Subcutaneous abdominal adipose tissue (tissue), 5 donors: ENCODE measurements at regions not wholly inside any gene's neighbourhood (a gene's known extent, or its start where the extent isn't known, plus 50 kb on each side); places are given as distances from the start of the nearest gene placed in this dataset.

ENCODE experiments used
- H3K27ac ChIP-seq: one replicate; pipeline ENCODE4 v1.7.0; 2013; ENCODE audit warnings: low read depth, mild to moderate bottlenecking, inconsistent platforms, low read length, moderate library complexity
- H3K27me3 ChIP-seq, 5 donors: one replicate each; pipeline ENCODE4 v1.7.0; 2013; ENCODE audit warnings: low read length in 5 of 5, inconsistent platforms in 1 of 5; ENCODE audit not compliant: control insufficient read depth in 5 of 5, insufficient read depth in 4 of 5
- H3K36me3 ChIP-seq, 5 donors: one replicate each; pipeline ENCODE4 v1.7.0; 2013; ENCODE audit warnings: low read length in 5 of 5; ENCODE audit not compliant: control insufficient read depth in 5 of 5, insufficient read depth in 5 of 5
- H3K4me1 ChIP-seq, 5 donors: one replicate each; pipeline ENCODE4 v1.7.0; 2013; ENCODE audit warnings: low read length in 5 of 5, mild to moderate bottlenecking in 3 of 5, moderate library complexity in 1 of 5; ENCODE audit not compliant: control insufficient read depth in 5 of 5, insufficient read depth in 5 of 5
- H3K4me3 ChIP-seq, 5 donors: one replicate each; pipeline ENCODE4 v1.7.0; 2013; ENCODE audit warnings: low read length in 5 of 5, low read depth in 1 of 5
- H3K9ac ChIP-seq, 5 donors: one replicate each; pipeline ENCODE4 v1.7.0; 2013; ENCODE audit warnings: low read length in 5 of 5, mild to moderate bottlenecking in 4 of 5, moderate library complexity in 3 of 5
- H3K9me3 ChIP-seq, 5 donors: one replicate each; pipeline ENCODE4 v1.7.0; 2013; ENCODE audit warnings: low read length in 5 of 5; ENCODE audit not compliant: control insufficient read depth in 5 of 5
- donor health status: healthy.
- donor health status: healthy.
- donor health status: healthy.
- donor health status: healthy.
- donor health status: healthy.

DNA sequence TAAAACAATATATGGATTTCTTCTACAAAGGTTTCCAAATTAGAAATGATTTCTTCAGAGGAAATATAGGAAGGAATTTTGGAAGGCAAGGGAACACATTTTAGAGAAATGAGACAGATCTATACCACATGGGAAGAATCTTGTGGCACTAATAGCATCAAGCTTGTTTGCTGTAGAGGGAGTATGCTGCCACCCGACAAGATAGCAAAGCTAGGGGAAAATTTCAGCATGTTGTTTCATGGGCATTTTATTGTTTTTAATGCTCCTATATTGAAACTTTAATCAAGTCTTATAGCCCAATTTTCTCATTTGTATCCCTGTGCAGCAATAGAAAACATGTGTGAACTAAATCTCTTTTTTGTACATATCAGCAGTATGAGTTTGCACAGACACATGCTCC, 551.7 kb upstream of the INTU start:
- Histone ChIP-seq H3K27me3 (no peaks in the 10 kb centered on the region), H3K36me3 (no peaks in the 10 kb centered on the region), H3K4me3 (no peak overlapping the region), H3K9me3 (no peaks in the 10 kb centered on the region), H3K4me1 (no peaks in the 10 kb centered on the region), H3K27ac (no peak overlapping the region), H3K9ac (no peak overlapping the region)

DNA sequence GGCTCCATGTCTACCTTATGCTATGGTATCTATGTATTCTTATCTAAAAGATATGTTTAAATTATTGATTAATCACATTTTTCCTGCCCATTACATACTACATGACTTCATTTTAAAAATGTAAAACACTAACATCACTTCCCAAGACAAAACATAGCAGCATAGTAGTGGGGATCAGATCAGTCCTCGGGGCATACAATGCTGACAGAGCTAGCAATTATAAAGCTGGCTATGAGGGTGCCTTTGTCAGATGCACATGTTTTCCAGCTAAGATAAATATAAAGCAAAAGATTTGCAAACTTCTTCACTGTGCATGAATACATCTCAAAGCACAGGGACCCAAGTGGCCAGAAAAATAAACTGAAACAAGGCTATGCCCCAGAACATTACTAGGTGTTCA, 549.8 kb upstream of the INTU start:
- Histone ChIP-seq H3K36me3 (no peaks in the 10 kb centered on the region), H3K4me3 (no peak overlapping the region), H3K27me3 (no peaks in the 10 kb centered on the region), H3K27ac (no peak overlapping the region), H3K9me3 (peaks cover 0 to 9% (median 4%) of the 10 kb centered on the region in 5 donors), H3K4me1 (no peaks in the 10 kb centered on the region), H3K9ac (no peak overlapping the region)

DNA sequence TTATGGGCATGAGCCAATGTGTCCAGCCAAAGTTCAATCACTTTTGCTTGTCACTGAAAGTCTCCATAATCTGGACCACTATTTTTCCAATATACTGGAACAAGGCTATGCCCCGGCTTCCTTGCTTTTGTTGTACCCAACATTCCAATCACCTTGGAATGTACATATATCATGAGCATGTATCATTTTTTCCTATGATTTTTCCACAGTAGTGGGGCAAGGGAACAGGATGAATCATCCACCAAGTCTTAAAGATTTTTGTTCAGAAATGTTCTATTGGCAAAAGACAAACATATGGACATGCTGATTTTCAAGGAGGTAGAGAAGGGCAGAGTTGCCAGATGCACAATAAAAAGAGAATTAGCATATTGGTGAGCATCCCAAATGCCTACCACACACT, 548.1 kb upstream of the INTU start:
- no peaks in the 10 kb centered on the region for H3K36me3 ChIP-seq
- H3K4me3 ChIP-seq = no peak overlapping the region
- H3K4me1 ChIP-seq = no peaks in the 10 kb centered on the region
- no peak overlapping the region for H3K27ac ChIP-seq
- no peak overlapping the region for H3K9ac ChIP-seq
- peaks cover 0 to 9% (median 4%) of the 10 kb centered on the region in 5 donors for H3K9me3 ChIP-seq
- H3K27me3 ChIP-seq = no peaks in the 10 kb centered on the region

DNA sequence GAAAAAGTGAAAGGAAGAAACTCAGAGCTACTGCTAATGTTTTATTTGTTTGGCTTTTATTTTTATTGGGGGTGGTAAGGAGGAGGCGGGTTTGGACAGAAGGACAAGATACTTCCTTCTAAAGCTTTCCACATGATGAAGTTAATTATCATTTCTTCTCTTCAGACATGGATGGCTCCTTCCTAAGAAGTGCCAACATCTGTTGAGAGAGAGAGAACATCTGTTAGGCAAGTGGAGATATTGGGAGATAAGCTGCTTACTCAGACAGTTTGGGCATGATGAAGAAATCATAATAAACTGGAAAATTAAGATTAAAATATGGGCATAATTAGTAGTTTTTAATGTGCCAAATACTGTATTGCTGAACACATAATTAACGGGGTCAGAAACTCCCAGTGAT, 535.7 kb upstream of the INTU start:
- Histone ChIP-seq H3K27ac (no peak overlapping the region), H3K9ac (no peak overlapping the region), H3K4me1 (no peaks in the 10 kb centered on the region), H3K36me3 (no peaks in the 10 kb centered on the region), H3K9me3 (peaks cover 0 to 9% (median 0%) of the 10 kb centered on the region in 5 donors), H3K4me3 (no peak overlapping the region), H3K27me3 (no peaks in the 10 kb centered on the region)

DNA sequence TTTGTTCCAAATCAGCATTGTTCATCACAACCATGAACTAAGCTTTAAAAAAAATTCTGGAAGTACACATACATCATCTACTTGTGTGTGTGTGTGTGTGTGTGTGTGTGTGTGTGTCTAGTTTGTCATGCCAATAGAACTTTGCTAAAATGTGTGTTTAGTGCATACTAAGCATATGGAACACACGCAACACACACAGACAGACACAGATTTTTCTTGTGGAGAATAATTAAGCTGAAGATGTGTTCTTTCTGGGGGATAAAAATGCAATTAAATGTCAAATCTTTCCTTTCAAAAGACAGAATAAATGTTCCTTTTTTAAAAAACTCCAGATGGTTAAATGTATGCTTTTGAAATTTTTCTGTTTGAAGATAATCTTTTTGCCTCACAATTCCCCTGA, 530.4 kb upstream of the INTU start:
- H3K9me3 ChIP-seq = peaks cover 0 to 2% (median 0%) of the 10 kb centered on the region in 5 donors
- no peak overlapping the region for H3K27ac ChIP-seq
- no peak overlapping the region for H3K9ac ChIP-seq
- H3K27me3 ChIP-seq = no peaks in the 10 kb centered on the region
- H3K4me1 ChIP-seq = no peaks in the 10 kb centered on the region
- no peaks in the 10 kb centered on the region for H3K36me3 ChIP-seq
- H3K4me3 ChIP-seq = no peak overlapping the region

DNA sequence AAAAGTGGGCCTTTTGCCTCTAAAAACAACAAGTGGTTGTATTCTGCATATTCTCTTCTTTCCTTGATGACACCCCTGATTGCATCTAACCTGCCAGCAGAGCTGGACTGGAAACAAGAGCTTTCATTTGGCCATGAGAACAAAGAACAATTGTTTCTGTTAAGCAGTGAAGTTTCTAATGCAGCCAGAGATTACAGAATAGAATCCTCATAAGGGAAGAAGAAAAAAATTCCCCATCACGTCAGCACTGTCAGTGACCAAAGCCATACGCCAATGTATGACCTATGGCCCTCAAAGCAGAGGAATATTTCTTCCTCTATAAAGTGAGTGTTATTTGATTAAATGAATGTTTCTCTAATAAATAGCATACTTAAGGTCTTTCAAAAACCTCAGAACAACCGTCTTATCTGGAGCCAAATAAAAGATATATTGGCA, 529.1 kb upstream of the INTU start:
- Histone ChIP-seq H3K9me3 (peaks cover 0 to 5% (median 0%) of the 10 kb centered on the region in 5 donors), H3K27me3 (no peaks in the 10 kb centered on the region), H3K4me3 (no peak overlapping the region), H3K4me1 (no peaks in the 10 kb centered on the region), H3K9ac (no peak overlapping the region), H3K36me3 (no peaks in the 10 kb centered on the region), H3K27ac (no peak overlapping the region)

DNA sequence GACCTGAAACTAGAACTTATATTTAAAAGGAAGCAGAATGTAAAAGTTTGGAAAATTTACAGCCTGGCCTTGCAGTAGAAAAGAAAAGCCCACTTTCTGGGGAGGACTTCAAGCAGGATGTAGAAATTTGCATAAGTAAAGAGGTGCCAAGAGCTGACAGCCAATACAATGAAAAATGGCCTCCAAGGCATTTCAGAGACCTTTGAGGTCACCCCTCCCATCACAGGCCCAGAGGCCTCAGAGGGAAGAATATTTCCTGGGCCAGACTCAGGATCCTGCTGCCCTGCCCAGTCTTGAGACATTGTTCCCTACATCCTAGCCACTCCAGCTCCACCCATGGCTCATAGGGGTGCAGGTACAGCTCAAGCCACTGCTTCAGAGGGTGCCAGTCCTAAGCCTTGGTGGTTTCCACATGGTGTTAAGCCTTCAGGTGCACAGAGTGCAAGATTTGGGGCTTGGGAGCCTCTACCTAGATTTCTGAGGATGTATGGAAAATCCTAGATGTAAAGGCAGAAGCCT, 518.9 kb upstream of the INTU start:
- Histone ChIP-seq H3K27ac (no peak overlapping the region), H3K9me3 (peaks cover 0 to 8% (median 0%) of the 10 kb centered on the region in 5 donors), H3K27me3 (no peaks in the 10 kb centered on the region), H3K4me3 (no peak overlapping the region), H3K4me1 (no peaks in the 10 kb centered on the region), H3K36me3 (no peaks in the 10 kb centered on the region), H3K9ac (no peak overlapping the region)

DNA sequence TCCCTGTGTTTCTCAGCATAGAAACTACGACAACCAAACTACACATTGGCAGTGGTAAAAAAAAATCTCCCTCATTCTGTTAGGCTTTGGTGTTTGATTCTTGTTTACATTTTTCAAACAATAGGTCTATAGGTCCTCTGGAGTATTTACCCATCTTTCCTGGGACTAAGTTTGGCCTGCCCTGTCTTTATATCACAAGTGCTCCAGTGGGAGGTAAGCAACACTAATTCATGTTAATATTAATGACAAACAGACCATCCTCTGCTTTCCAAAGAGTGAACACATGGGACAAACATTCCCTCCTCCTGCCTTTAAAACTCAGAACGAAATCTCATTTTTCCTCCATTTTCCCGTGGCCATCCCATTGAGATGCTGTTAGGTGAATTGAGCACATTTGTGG, 514.1 kb upstream of the INTU start:
- Histone ChIP-seq H3K27me3 (no peaks in the 10 kb centered on the region), H3K36me3 (no peaks in the 10 kb centered on the region), H3K9ac (no peak overlapping the region), H3K27ac (no peak overlapping the region), H3K4me3 (no peak overlapping the region), H3K4me1 (no peaks in the 10 kb centered on the region), H3K9me3 (no peaks in the 10 kb centered on the region)

DNA sequence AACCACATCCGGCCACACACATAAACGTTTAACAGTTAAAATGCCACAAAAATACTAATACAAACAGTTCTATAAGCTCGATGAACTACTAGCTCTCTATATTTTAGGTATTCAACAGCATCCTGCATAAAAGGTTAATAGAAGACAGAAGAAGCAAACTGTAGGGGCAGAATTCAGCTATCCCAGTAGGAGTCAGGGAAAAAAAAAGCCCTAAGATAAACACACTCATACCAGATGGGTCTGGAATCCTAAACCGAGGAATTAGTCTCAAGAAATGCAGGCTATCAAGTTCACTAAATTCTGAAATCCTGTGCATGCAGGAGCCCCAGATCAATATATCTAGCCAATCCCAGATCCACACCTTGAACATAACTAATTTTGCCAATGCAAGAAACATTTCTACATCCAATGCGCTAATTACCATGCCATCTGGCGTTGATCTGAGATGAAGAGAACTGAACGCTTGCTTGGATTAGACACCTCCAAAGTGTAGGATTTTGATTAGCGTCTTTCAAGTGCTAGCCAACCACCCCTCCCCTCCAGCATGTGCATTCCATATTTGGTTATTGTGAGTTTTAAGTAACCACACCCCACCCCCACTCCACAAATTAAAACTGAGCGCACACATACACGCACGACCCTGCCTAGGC, 512.2 kb upstream of the INTU start:
- H3K27ac ChIP-seq = no peak overlapping the region
- no peak overlapping the region for H3K9ac ChIP-seq
- H3K27me3 ChIP-seq = no peaks in the 10 kb centered on the region
- no peaks in the 10 kb centered on the region for H3K4me1 ChIP-seq
- H3K9me3 ChIP-seq = no peaks in the 10 kb centered on the region
- no peaks in the 10 kb centered on the region for H3K36me3 ChIP-seq
- H3K4me3 ChIP-seq = no peak overlapping the region

DNA sequence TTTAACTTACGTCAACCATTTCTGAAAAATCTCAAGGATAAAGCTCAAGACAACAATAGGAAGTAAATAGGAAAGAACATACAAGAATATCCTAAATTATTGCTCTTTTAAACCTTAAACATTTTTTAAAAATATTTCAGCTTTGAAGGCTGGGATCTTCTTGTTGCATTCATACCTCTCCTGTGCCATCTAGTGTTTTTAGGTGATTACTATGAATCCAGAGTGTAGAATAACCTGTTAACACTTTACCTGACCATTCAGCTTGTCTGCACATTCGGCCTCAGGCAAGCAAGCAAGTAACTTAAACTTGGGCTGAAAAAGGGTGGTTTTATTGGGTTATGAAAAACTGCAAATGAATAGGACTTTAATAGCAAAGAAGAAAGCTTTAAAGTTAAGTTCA, 507.8 kb upstream of the INTU start:
- Histone ChIP-seq H3K27me3 (no peaks in the 10 kb centered on the region), H3K4me1 (no peaks in the 10 kb centered on the region), H3K36me3 (no peaks in the 10 kb centered on the region), H3K9ac (no peak overlapping the region), H3K9me3 (no peaks in the 10 kb centered on the region), H3K27ac (no peak overlapping the region), H3K4me3 (no peak overlapping the region)
